Adrenal gland (tissue), 9 donors: ENCODE measurements at regions not wholly inside any gene's neighbourhood (a gene's known extent, or its start where the extent isn't known, plus 50 kb on each side); places are given as distances from the start of the nearest gene placed in this dataset.

Source experiments
- DNase-seq, 7 donors: peaks; one replicate each; pipeline ENCODE4 v3.0.0-alpha.2; 2019 to 2020
- H3K27ac ChIP-seq, 5 donors: fragments of 200-600 bp; sonication (generic) in 4 of 5; 1 replicate in 3 of 5; 2 replicates in 2 of 5; pipeline versions ENCODE4 v1.5.1 to v1.8.0; 2016 to 2020; ENCODE audit warnings: mild to moderate bottlenecking in 1 of 5
- H3K27me3 ChIP-seq: fragments of 200-600 bp; 2 replicates; pipeline ENCODE4 v1.8.0; 2021
- H3K36me3 ChIP-seq, 2 donors: fragments of 200-600 bp; replicated peaks in 1 of 2; 1 replicate in 1 of 2; 2 replicates in 1 of 2; pipeline versions ENCODE4 v1.5.1 to v1.8.0; 2018 to 2022
- H3K4me1 ChIP-seq, 2 donors: fragments of 200-600 bp; replicated peaks in 1 of 2; 1 replicate in 1 of 2; 2 replicates in 1 of 2; pipeline versions ENCODE4 v1.5.1 to v1.8.0; 2018 to 2021
- H3K4me3 ChIP-seq, 4 donors: fragments of 200-600 bp; sonication (generic) in 3 of 4; one replicate each; pipeline ENCODE4 v1.5.1; 2016 to 2018
- H3K9me3 ChIP-seq, 3 donors: fragments of 200-600 bp; sonication (generic) in 1 of 3; replicated peaks in 1 of 3; 1 replicate in 2 of 3; 2 replicates in 1 of 3; pipeline versions ENCODE4 v1.5.1 to v1.8.0; 2016 to 2021
- CTCF ChIP-seq, 6 experiments: fragments of 450-650 bp in 4 of 6; fragments of 200-600 bp in 2 of 6; sonication (generic) in 1 of 6; IDR thresholded peaks; 1 replicate in 5 of 6; 2 replicates in 1 of 6; pipeline versions ENCODE4 v1.5.1 to v1.8.0; 2016 to 2021; ENCODE audit warnings: antibody characterized with exemption in 6 of 6, mild to moderate bottlenecking in 2 of 6, moderate library complexity in 1 of 6
- POLR2A ChIP-seq, 2 donors: fragments of 450-650 bp; IDR thresholded peaks; one replicate each; pipeline ENCODE4 v1.6.1; 2017; ENCODE audit warnings: antibody characterized with exemption in 2 of 2, mild to moderate bottlenecking in 2 of 2, moderate library complexity in 1 of 2
- WGBS, 4 donors: extraction: QIAGEN DNeasy Blood & Tissue Kit in 2 of 4; methylation state at CpG; one replicate each; pipeline versions ENCODE4 v1.1.5 to v1.1.7; 2013 to 2017; 5-methylcytosine and 5-hydroxymethylcytosine counted together
- intact Hi-C, 2 donors: fragments of 100-400 bp; cut with DNase I; formaldehyde crosslinking; loops; one replicate each; pipeline versions ENCODE4 v1.14.1 to v1.15.0; 2022 to 2023
- donor health status: healthy with polysubstance abuse.
- donor health status: Bipolar disorder and iron deficiency.
- donor health status: DM: yes; HTN: yes; CAD: no.
- donor health status: DM: no; HTN: no; CAD: no.
- donor health status: DM: no; HTN: no; CAD: no.

DNA sequence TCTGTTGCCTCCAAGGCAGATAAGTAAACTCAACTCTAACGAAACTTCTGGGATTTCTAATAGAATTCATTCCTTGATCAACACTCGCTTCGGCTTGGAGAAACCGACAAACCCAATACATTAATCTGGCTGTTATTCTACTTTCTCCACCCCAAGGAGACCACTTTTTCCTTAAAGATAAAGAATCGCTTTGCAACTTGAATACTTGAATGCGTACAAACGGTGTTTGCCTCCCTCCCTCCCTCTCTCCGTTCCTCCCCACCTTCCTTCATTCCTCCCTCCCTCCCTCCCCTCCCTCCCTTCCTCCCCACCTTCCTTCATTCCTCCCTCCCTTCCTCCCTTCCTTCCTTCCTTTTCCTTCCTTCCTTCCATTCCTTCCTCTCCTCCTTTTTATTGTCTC is 432.6 kb downstream of the HAPSTR1 start:
- H3K9me3 ChIP-seq, result no peaks in the 10 kb centered on the region
- DNase-seq, result no peak
- H3K36me3 ChIP-seq, result no peaks in the 10 kb centered on the region
- H3K27ac ChIP-seq, result no peak overlapping the region
- no peak overlapping the region for H3K4me3 ChIP-seq
- no peaks in the 10 kb centered on the region for H3K4me1 ChIP-seq
- intact Hi-C loops, result no loop called here
- H3K27me3 ChIP-seq, result no peaks in the 10 kb centered on the region
- TF ChIP-seq POLR2A (IDR thresholded peaks at IDR 0.05) (no peak), CTCF (IDR thresholded peaks at IDR 0.05) (no peak)
- 68 to 92% (median 81%) methylated on average over 7 to 8 of the region's 8 CpGs for WGBS, 4 donors

- H3K4me3 ChIP-seq, result no peak overlapping the region
- H3K27me3 ChIP-seq, result no peaks in the 10 kb centered on the region
- no peaks in the 10 kb centered on the region for H3K36me3 ChIP-seq
- TF ChIP-seq CTCF (IDR thresholded peaks at IDR 0.05) (no peak), POLR2A (IDR thresholded peaks at IDR 0.05) (no peak)
- no peak overlapping the region for H3K27ac ChIP-seq
- intact Hi-C loops, result no loop called here
- no peaks in the 10 kb centered on the region for H3K9me3 ChIP-seq
- DNase-seq, result no peak
- no peaks in the 10 kb centered on the region for H3K4me1 ChIP-seq
- WGBS, 4 donors, result 37 to 42% (median 40%) methylated on average over 4 of the region's 4 CpGs
Observed at GRCh38 chr16:9525037-9525436, 433.6 kb downstream of the HAPSTR1 start.

DNA sequence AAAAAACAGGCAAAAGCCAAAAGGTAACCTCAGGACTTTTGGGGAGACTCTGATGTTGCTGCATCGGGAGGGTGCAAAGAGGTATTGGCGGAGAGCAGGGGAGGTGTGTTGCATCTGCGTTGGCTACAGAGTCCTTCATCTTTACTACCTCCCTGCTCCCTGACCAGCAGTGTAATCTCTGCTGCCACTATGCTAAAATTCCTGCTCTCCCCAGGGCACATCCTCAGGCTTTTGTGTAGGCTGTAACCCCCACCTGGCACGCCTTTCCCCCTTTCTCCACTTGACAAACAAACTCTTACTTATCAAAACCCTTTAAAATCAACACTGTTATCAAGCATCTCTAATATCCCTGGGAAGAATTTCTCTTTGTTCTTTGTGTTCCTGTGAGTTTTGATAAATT is 435.3 kb downstream of the HAPSTR1 start:
- Histone ChIP-seq H3K9me3 (no peaks in the 10 kb centered on the region), H3K27ac (no peak overlapping the region), H3K36me3 (no peaks in the 10 kb centered on the region), H3K4me1 (no peaks in the 10 kb centered on the region), H3K4me3 (no peak overlapping the region), H3K27me3 (no peaks in the 10 kb centered on the region)
- WGBS, 4 donors, result 71 to 76% (median 74%) methylated on average over 4 of the region's 4 CpGs
- intact Hi-C loops, result no loop called here
- no peak for TF ChIP-seq POLR2A (IDR thresholded peaks at IDR 0.05)
- TF ChIP-seq CTCF (IDR thresholded peaks at IDR 0.05), result no peak
- no peak for DNase-seq

GRCh38 chr16:9527976-9528375 is 436.5 kb downstream of the HAPSTR1 start:
- Histone ChIP-seq H3K27ac (no peak overlapping the region), H3K4me1 (no peaks in the 10 kb centered on the region), H3K27me3 (no peaks in the 10 kb centered on the region), H3K36me3 (no peaks in the 10 kb centered on the region), H3K9me3 (no peaks in the 10 kb centered on the region), H3K4me3 (no peak overlapping the region)
- TF ChIP-seq CTCF (IDR thresholded peaks at IDR 0.05) (no peak), POLR2A (IDR thresholded peaks at IDR 0.05) (no peak)
- intact Hi-C loops, result no loop called here
- WGBS, 4 donors, result 50 to 56% (median 52%) methylated on average over 2 of the region's 2 CpGs
- DNase-seq, result no peak
